GM10266 (cell line): ENCODE measurements at regions not wholly inside any gene's neighbourhood (a gene's known extent, or its start where the extent isn't known, plus 50 kb on each side); places are given as distances from the start of the nearest gene placed in this dataset.

Experiments used
- DNase-seq: peaks from one replicate; pipeline ENCODE4 v3.0.0; 2012; ENCODE audit errors: extremely low spot score
- TF ChIP-seq, protein P1 (sequence below): IDR thresholded peaks from 2 replicates; pipeline ENCODE4 v1.5.1; 2012; ENCODE audit warnings: mild to moderate bottlenecking, low read depth; ENCODE audit not compliant: control insufficient read depth, insufficient read depth; ENCODE audit errors: missing control alignments

GRCh38 chr18:33812186-33812585 is 234.2 kb downstream of the ASXL3 start:
- TF ChIP-seq, protein P1, sequence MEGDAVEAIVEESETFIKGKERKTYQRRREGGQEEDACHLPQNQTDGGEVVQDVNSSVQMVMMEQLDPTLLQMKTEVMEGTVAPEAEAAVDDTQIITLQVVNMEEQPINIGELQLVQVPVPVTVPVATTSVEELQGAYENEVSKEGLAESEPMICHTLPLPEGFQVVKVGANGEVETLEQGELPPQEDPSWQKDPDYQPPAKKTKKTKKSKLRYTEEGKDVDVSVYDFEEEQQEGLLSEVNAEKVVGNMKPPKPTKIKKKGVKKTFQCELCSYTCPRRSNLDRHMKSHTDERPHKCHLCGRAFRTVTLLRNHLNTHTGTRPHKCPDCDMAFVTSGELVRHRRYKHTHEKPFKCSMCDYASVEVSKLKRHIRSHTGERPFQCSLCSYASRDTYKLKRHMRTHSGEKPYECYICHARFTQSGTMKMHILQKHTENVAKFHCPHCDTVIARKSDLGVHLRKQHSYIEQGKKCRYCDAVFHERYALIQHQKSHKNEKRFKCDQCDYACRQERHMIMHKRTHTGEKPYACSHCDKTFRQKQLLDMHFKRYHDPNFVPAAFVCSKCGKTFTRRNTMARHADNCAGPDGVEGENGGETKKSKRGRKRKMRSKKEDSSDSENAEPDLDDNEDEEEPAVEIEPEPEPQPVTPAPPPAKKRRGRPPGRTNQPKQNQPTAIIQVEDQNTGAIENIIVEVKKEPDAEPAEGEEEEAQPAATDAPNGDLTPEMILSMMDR = no peak
- no peak for DNase-seq

GRCh38 chr18:33805592-33805991 is 227.6 kb downstream of the ASXL3 start:
- DNase-seq = no peak
- TF ChIP-seq, protein P1 = no peak

- DNase-seq = no peak
- TF ChIP-seq, protein P1 = no peak
Measured at GRCh38 chr18:33804258-33804657, 226.2 kb downstream of the ASXL3 start.

DNA sequence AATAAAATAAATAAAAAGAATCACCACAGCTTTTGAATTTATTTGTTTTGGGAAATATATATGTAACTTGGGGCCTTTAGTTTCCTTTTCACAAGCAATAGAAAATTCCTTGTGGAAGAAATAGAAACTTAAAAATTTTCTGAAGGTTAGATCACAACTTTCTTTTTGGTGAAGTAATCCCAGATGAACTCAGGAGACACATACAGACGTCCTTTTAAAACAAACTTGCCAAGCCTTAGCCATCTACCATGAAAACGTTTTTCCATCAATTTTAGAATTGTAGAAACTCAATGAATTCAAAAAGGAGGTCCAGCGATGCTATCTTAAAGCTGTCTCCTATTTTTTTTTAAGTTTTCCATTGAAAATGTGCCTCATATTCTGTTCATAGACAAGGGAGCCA is 225.6 kb downstream of the ASXL3 start:
- DNase-seq = no peak
- TF ChIP-seq, protein P1 = no peak

DNA sequence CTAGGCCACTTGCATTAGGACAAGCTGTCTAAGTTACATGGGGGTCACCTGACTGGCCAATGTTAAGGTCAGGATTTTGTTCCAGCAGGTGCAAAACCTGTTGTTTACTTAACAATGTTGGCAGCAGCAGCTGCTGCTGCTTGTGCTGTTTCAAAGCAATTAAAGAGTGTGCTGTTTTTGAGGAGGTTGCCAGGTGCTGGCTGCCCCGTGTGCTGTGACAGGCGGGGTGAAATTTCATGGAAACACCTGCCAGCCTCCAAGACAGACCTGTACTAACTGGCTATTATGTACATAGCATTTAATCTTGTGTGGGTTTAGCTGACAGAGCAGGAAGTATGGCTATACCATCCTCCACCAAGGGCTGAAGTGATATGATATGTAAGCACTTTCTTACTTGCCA is 224.9 kb downstream of the ASXL3 start:
- DNase-seq = no peak
- TF ChIP-seq, protein P1 = no peak
